ENCODE measurements at regions not wholly inside any gene's neighbourhood (a gene's known extent, or its start where the extent isn't known, plus 50 kb on each side); places are given as distances from the start of the nearest gene placed in this dataset.
"Not testable (repeated sequence)": the region's sequence is repeated elsewhere in the genome, so short reads cannot be mapped to it uniquely, and the experiment has no call there.

- Histone ChIP-seq H3K4me3 (ENCODE audit: low read depth, low read length, poor library complexity, severe bottlenecking) (no peak overlapping the region), H3K36me3 (ENCODE audit: insufficient read depth, low read length, poor library complexity, severe bottlenecking) (no peaks in the 10 kb centered on the region), H3K9me3 (ENCODE audit: low read depth, low read length, poor library complexity, severe bottlenecking) (no peaks in the 10 kb centered on the region), H3K4me1 (ENCODE audit: insufficient read depth, low read length, poor library complexity, severe bottlenecking) (no peaks in the 10 kb centered on the region), H3K27ac (ENCODE audit: low read depth, low read length, poor library complexity, severe bottlenecking) (no peak overlapping the region), H3K27me3 (replicated peaks; ENCODE audit: insufficient read depth, low read depth, low read length, poor library complexity) (no peaks in the 10 kb centered on the region)
- ChIA-PET POLR2A (ENCODE audit: low non-redundant PET) (no interaction called here), CTCF (no interaction called here)
- TF ChIP-seq CTCF (conservative IDR thresholded peaks at IDR 0.05; ENCODE audit: low read depth, low read length) (no peak), EZH2 (IDR thresholded peaks at IDR 0.05; ENCODE audit: borderline replicate concordance, low read depth, low read length, poor library complexity, severe bottlenecking) (no peak)
- intact Hi-C loops (cut with micrococcal nuclease; ENCODE audit: unreplicated experiment), result no loop called here
- DNase-seq (ENCODE audit: low spot score), result no peak
- no TSS peak for BruUV-seq (replicated peaks)
Observed at GRCh38 chr13:89407357-89407756, 1736.2 kb downstream of the SLITRK5 start.

GRCh38 chr13:89432997-89433396 is 1761.8 kb downstream of the SLITRK5 start:
- Histone ChIP-seq H3K9me3 (ENCODE audit: low read depth, low read length, poor library complexity, severe bottlenecking) (no peaks in the 10 kb centered on the region), H3K27me3 (replicated peaks; ENCODE audit: insufficient read depth, low read depth, low read length, poor library complexity) (no peaks in the 10 kb centered on the region), H3K27ac (ENCODE audit: low read depth, low read length, poor library complexity, severe bottlenecking) (no peak overlapping the region), H3K4me3 (ENCODE audit: low read depth, low read length, poor library complexity, severe bottlenecking) (no peak overlapping the region), H3K36me3 (ENCODE audit: insufficient read depth, low read length, poor library complexity, severe bottlenecking) (no peaks in the 10 kb centered on the region), H3K4me1 (ENCODE audit: insufficient read depth, low read length, poor library complexity, severe bottlenecking) (no peaks in the 10 kb centered on the region)
- CTCF ChIA-PET, result no interaction called here
- no TSS peak for BruUV-seq (replicated peaks)
- DNase-seq (ENCODE audit: low spot score), result no peak
- intact Hi-C loops (cut with micrococcal nuclease; ENCODE audit: unreplicated experiment), result loop anchor here (10.0 kb wide), 1 partner anchor 492 kb away; no protein-coding TSS in a partner anchor
- POLR2A ChIA-PET (ENCODE audit: low non-redundant PET), result no interaction called here
- TF ChIP-seq CTCF (conservative IDR thresholded peaks at IDR 0.05; ENCODE audit: low read depth, low read length), result no peak
- no peak for TF ChIP-seq EZH2 (IDR thresholded peaks at IDR 0.05; ENCODE audit: borderline replicate concordance, low read depth, low read length, poor library complexity, severe bottlenecking)

GRCh38 chr13:89434624-89435023 is 1763.5 kb downstream of the SLITRK5 start:
- H3K36me3 ChIP-seq (ENCODE audit: insufficient read depth, low read length, poor library complexity, severe bottlenecking); POLR2A ChIA-PET (ENCODE audit: low non-redundant PET); H3K9me3 ChIP-seq (ENCODE audit: low read depth, low read length, poor library complexity, severe bottlenecking); BruUV-seq (replicated peaks); H3K27me3 ChIP-seq (replicated peaks; ENCODE audit: insufficient read depth, low read depth, low read length, poor library complexity); H3K27ac ChIP-seq (ENCODE audit: low read depth, low read length, poor library complexity, severe bottlenecking); H3K4me3 ChIP-seq (ENCODE audit: low read depth, low read length, poor library complexity, severe bottlenecking); H3K4me1 ChIP-seq (ENCODE audit: insufficient read depth, low read length, poor library complexity, severe bottlenecking): not testable (repeated sequence)
- intact Hi-C loops (cut with micrococcal nuclease; ENCODE audit: unreplicated experiment), result loop anchor here (2.0 to 10.0 kb wide), 2 partner anchors 260 to 490 kb away; no protein-coding TSS in a partner anchor
- peak; percentile 37 for TF ChIP-seq CTCF (conservative IDR thresholded peaks at IDR 0.05; ENCODE audit: low read depth, low read length)
- CTCF ChIA-PET, result interaction anchor here (0.6 to 1.2 kb wide), 4 partner anchors 23 to 1451 kb away, joined by 3 to 11 read pairs (median 4); no protein-coding TSS in a partner anchor
- peak; percentile 71 for DNase-seq (ENCODE audit: low spot score)

All from A673 (cell line).